ENCODE measurements at regions not wholly inside any gene's neighbourhood (a gene's known extent, or its start where the extent isn't known, plus 50 kb on each side); places are given as distances from the start of the nearest gene placed in this dataset.
"Not testable (repeated sequence)": the region's sequence is repeated elsewhere in the genome, so short reads cannot be mapped to it uniquely, and the experiment has no call there.

DNA sequence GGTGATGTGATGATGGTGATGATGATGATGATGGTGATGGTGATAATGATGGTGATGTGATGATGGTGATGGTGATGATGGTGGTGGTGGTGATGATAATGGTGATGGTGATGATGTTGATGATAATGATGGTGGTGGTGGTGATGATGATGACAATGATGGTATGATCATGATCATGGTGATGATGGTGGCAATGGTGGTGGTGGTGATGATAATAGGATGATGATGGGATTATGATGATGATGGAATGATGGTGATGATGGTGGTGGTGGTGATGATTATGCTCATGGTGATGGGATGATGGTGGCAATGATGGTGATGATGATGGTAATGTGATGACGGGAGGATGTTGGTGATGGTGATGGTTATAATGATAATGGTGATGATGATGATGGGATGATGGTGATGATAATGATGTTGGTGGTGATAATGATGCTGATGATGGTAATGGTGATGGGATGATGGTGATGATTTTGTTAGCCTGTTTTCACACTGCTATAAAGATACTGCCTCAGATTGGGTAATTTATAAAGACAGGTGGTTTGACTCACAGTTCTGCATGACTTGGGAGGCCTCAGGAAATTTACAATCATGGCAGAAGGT, 314.8 kb upstream of the SFSWAP start:
- no peak overlapping the region for H3K27ac ChIP-seq
- H3K4me3 ChIP-seq, result no peak overlapping the region

DNA sequence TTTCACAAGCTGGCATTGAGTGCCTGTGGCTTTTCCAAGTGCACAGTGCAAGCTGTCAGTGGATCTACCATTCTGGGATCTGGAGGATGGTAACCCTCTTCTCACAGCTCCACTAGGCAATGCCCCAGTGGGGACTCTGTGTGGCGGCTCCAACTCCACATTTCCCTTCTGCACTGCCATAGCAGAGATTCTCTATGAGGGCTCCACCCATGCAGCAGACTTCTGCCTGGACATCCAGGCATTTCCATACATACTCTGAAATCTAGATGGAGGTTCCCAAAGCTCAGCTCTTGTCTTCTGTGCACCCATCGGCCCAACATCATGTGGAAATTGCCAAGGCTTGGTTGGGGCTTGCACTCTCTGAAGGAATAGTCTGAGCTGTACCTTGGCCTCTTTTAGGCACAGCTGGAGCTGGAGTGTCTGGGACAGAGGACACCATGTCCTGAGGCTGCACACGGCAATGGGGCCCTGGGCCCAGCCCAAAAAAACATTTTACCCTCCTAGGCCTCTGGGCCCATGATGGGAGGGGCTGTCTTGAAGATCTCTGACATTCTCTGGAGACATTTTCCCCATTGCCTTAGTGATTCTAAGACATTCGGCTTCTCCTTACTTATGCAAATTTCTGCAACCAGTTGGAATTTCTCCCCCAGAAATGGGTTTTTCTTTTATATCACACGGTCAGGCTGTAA, 313.3 kb upstream of the SFSWAP start:
- Histone ChIP-seq H3K27ac (no peak overlapping the region), H3K4me3 (no peak overlapping the region)

DNA sequence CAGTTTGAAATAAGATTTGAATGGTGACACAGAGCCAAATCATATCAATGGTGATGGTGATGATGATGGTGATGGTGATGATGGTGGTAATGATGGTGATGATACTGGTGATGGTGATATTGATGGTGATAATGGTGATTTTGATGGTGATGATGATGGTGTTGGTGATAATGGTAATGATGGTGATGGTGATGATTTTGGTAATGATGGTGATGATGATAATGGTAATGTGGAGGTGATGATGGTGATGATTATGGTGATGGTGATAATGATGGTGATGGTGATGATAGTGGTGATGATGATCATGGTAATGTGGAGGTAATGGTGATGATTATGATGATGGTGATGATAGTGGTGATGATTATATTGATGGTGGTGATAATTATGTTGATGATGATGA, 311.9 kb upstream of the SFSWAP start:
- H3K27ac ChIP-seq, result no peak overlapping the region
- no peak overlapping the region for H3K4me3 ChIP-seq

DNA sequence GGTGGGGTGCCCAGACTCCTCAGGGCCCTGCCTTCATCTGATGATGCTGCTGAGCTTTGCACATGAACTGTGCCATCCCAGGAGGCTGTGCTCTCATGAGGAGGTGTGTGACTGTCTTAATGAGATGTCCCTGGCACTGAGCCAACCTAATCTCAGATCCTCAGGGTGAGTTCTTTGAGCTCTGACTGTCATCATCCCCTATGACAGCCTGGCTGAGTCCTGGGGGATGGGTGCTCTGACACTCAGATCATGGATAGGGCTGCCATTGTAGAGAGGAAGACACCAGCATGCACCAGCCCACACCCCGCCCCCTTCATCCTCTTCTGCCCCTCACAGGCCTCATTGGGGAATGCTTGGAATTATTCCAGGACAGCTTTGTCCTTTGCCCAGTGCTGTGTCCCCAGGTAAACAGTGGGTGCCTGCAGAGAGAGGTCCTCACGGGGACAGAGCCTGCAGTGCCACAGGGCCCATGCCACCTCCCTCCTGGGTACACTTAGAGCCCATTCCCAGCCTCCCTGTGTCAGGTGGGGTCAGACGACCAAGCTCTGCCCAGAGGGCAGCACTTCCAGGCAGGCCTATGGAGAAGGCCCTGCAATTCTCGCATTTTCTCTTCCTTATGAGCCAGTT, 310.1 kb upstream of the SFSWAP start:
- not testable (repeated sequence) for H3K4me3 ChIP-seq, H3K27ac ChIP-seq

DNA sequence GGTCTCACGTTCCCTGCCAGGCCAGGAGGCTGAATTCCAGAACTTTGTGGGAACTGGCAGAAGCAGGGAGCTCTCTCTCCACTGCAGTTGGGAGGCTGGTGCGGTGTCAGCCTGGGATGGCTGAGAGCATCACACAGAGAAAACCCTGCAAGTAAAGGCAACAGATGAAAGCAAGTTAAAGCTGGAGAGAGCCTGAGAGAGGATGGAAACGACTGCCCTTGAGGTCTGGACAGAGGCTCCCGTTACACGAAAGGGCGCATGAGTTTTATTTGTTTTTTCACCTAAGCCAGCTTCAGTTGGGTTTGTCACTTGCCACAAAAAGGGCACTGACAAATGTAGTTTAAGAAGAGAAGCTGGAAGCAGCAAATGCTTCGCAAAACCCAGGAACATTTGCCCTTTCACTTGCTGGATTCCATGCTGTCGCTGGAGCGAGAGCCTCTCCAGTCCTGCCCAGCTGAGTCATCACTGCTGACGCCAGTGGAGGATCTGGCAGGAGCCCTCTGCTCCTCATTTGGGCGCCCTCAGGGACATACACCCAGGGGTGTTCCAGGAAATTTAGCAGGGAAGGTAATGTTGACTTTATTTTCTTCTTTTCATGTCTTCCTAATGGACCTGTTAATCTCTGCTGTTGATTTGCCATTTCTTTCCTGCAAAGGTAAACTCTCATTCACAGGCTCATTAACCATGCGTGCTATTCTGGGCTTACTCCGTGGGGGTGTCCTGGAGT, 308.8 kb upstream of the SFSWAP start:
- H3K27ac ChIP-seq, result peak overlapping the region in 1 of 21 experiments; percentile 8
- not testable (repeated sequence) for H3K4me3 ChIP-seq

DNA sequence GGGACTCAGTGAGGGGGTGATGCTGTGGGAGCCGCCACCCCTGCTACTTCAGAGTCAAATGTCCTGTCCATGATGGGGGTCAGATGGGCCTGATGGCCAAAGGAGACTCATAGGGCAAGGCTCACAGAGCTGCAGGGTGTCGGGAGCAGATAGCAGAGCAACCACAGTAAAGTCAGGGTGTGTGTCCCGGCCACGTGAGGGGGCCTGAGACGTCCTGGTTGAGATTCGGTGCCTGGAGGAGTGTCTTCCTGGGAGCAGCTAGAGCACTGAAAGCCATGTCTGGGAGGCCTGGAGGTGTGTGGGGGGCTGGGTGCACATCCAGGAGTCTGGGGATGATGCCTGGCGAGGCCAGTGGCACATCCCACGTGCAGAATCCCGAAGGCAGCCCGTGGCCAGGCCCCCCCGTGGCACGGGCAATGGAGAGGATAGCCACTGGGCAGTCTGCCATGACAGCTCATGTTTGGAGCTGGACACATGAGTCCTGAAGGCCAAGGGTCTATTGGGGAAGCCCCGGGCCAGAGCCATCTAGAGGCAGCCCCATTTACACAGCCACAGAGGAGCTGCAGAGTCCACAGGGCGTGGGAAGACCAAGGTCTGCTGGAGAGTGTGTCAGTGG, 308.0 kb upstream of the SFSWAP start:
- no peak overlapping the region for H3K4me3 ChIP-seq
- H3K27ac ChIP-seq, result peak overlapping the region in 1 of 21 experiments; percentile 8

DNA sequence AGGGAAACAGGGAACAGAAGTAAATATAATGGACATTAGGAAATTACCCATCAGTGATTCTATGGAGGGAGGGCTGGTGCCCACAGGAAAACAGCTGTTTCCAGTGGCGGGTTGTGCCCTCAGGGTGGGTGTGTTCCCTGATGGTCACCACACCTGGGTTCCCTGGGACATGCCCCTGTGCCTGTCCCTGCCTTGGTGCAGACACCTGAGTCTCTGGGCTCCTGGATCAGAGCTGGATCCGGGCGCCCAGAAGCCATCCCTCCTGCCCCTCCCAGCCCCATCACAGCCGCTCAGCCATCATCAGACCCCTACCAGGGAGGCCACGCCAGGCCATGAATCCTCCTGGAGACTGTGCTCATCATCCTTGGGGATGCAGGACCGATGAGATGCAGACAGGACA, 307.2 kb upstream of the SFSWAP start:
- H3K4me3 ChIP-seq, result no peak overlapping the region
- H3K27ac ChIP-seq, result no peak overlapping the region

DNA sequence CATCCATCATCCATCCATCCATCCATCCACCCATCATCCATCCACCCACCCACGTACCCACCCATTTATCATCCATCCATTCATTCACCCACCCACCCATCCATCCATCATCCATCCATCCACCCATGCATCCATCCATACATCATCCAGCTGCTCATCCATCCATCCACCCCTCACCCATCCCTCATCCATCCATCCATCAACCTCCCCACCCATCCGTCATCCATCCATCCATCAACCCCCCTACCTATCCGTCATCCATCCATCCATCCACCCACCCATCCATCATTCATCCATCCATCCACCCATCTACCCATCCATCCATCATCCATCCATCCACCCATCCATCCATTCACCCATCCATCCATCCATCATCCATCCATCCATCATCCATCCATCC, 306.2 kb upstream of the SFSWAP start:
- no peak overlapping the region for H3K4me3 ChIP-seq
- no peak overlapping the region for H3K27ac ChIP-seq

GRCh38 chr12:131407221-131408035, 303.5 kb upstream of the SFSWAP start:
- H3K4me3 ChIP-seq, result no peak overlapping the region
- H3K27ac ChIP-seq, result no peak overlapping the region

DNA sequence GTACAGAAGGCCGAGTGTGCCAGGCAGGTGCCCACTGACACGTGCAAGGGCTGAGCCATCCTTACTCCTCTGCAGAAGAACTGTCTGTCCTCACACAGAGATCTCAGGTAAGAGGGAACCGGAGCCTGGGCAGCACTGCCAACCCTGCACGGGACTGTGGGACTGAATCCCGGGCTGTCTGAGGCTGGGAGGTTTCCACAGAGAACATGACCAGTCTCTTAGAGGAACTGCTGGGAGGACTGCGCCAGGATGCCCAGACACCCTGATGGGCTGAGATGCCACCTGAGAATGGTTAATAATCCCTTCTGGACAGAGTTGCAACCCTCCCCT, 302.9 kb upstream of the SFSWAP start:
- no peak overlapping the region for H3K4me3 ChIP-seq
- H3K27ac ChIP-seq, result no peak overlapping the region

DNA sequence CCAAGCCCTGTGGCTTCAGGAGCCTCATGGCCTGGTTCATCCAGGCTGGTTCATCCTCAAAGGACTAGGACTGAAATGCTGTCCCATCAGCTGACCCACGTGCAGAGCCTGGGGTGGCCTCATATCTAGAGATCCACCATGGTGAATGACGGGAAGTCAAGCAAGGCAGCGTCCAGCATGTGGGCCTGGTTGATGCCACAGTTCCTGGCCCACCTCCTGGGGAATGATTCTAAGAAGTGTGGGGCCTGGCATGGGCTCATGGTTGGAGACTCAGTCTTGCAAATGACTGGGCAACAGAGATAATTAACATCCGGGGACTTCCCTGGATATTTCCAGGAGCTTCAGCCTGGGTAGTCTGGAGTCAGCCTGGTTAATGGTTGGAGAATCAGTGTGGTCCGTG, 302.4 kb upstream of the SFSWAP start:
- Histone ChIP-seq H3K4me3 (no peak overlapping the region), H3K27ac (no peak overlapping the region)

- no peak overlapping the region for H3K27ac ChIP-seq
- H3K4me3 ChIP-seq, result no peak overlapping the region
Observed at GRCh38 chr12:131409211-131409610, 301.7 kb upstream of the SFSWAP start.

DNA sequence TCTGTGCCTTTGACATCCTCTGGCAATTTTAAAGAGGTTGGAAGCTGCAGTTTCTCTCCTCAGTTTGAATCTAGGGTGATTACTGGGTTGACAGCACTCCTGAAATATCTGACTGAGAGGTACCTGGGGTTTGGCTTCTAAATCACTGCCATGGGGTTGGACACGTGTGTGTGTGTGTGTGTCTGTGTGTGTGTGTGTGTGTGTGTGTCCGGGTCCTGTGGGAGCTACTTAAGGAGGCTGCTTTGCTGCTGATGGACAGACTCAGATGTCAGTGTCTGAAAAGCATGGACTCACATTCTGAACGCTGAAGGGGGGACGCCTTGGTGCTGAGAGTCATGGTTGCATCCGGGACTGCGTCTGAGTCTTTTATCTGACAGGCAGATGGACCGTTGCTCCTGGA, 299.1 kb upstream of the SFSWAP start:
- not testable (repeated sequence) for H3K4me3 ChIP-seq, H3K27ac ChIP-seq

DNA sequence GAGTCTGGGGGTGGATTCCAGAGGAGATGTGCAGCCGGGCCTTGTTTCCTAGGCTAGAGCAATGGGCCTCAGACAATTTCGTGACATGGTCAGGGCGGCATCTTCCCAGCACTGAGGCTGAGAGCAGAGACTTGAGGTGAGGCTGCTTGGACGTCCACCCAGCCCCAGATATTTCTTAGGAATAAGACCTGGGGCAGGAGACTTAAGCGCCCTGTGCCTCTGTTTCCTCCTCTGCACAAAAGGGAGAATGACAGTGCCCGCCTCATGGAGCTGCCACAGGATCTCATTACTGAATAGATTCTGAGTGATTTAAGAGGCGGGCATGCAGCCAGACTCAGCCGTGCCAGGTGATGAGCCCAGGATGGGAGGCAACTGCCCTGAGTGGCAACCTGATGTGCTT, 297.9 kb upstream of the SFSWAP start:
- no peak overlapping the region for H3K27ac ChIP-seq
- H3K4me3 ChIP-seq, result no peak overlapping the region

- no peak overlapping the region for H3K27ac ChIP-seq
Observed at GRCh38 chr12:131413471-131413870, 297.4 kb upstream of the SFSWAP start.

GRCh38 chr12:131414155-131414922, 296.6 kb upstream of the SFSWAP start:
- not testable (repeated sequence) for H3K27ac ChIP-seq, H3K4me3 ChIP-seq

More at GRCh38 chr12:131413471-131413870, 297.4 kb upstream of the SFSWAP start:
- H3K4me3 ChIP-seq, result no peak overlapping the region

DNA sequence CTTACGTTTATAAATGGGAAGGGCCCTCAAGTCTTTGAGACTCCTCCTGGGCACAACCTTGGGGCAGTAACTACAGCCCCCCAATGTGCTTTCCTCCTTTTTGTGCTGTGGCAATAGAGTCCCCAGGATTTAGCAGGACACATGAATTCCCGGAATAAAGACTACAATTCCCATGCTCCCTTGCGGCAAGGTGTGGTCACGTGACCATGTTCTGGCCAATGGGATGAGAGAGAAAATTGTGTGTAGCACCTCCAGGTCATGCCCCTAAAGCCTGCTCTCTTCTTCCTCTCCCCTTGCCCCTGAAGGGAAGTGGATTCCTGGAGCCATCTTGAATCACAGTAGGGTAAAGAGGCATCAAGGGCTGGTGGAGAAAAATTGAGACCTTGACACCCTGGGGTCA, 295.1 kb upstream of the SFSWAP start:
- Histone ChIP-seq H3K27ac (no peak overlapping the region), H3K4me3 (no peak overlapping the region)

DNA sequence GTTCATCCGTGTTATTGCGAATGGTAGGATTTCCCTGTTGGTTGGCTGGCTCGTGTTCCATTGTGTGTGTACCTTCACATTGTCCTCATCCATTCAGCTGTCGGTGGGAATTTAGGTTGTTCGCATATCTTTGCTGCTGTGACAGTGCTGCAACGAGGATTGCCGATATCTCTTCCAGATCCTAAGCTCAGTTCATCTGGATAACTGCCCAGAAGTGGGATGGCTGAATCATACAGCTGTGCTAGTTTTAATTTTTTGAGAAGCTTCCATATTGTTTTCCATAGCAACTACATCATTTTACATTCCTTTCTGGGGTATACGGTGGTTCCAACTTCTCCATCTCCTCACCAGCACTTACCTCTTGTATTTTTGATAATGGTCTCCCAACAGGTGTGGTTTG, 292.8 kb upstream of the SFSWAP start:
- no peak overlapping the region for H3K4me3 ChIP-seq
- H3K27ac ChIP-seq, result no peak overlapping the region

DNA sequence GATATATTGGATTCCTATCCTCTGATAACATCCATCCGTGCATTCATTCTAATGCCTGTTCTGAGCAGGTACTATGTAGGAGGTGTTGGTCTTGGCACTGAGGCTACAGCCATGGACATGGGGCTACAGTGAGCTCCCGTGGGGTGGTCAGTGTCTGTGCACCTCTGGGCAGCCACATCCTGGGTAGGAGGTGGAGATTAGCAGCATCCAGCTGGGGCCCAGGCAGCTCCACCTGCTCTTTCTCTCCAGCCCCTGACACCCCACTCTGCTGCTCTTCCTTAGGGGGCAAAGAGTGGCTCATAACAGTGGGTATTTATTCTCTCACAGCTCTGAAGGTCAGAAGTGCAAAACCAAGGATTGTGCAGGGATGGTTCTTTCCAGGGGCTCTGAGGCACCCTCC, 292.0 kb upstream of the SFSWAP start:
- Histone ChIP-seq H3K27ac (no peak overlapping the region), H3K4me3 (no peak overlapping the region)

Data from skin epidermis (tissue), 12 donors.